Activated T-cell treated with anti-CD3 and anti-CD28 coated beads, Interleukin-2, amount 50 U/mL, for 24 hours (primary cell): ENCODE measurements at regions not wholly inside any gene's neighbourhood (a gene's known extent, or its start where the extent isn't known, plus 50 kb on each side); places are given as distances from the start of the nearest gene placed in this dataset.

Source experiments
- DNase-seq: peaks from one replicate; pipeline ENCODE4 v3.0.0-alpha.2; 2020
- H3K27ac Mint-ChIP-seq: 2 replicates; pipeline ENCODE4 v1.8.0; 2020; ENCODE audit warnings: mild to moderate bottlenecking, mixed read lengths
- H3K27me3 Mint-ChIP-seq: 2 replicates; pipeline ENCODE4 v1.8.0; 2020; ENCODE audit warnings: mixed read lengths
- H3K36me3 Mint-ChIP-seq: 2 replicates; pipeline ENCODE4 v1.8.0; 2020; ENCODE audit warnings: low read depth, mixed read lengths
- H3K4me1 Mint-ChIP-seq: 2 replicates; pipeline ENCODE4 v1.8.0; 2020; ENCODE audit warnings: low read depth, mixed read lengths
- H3K4me3 Mint-ChIP-seq: 2 replicates; pipeline ENCODE4 v1.8.0; 2020; ENCODE audit warnings: mild to moderate bottlenecking, moderate library complexity, mixed read lengths
- H3K9me3 Mint-ChIP-seq: 2 replicates; pipeline ENCODE4 v1.8.0; 2020; ENCODE audit warnings: mixed read lengths

- H3K9me3 Mint-ChIP-seq: peaks cover 5% of the 10 kb centered on the region
- H3K27ac Mint-ChIP-seq: no peak overlapping the region
- no peaks in the 10 kb centered on the region for H3K36me3 Mint-ChIP-seq
- no peaks in the 10 kb centered on the region for H3K4me1 Mint-ChIP-seq
- no peaks in the 10 kb centered on the region for H3K27me3 Mint-ChIP-seq
- H3K4me3 Mint-ChIP-seq: no peak overlapping the region
- no peak for DNase-seq
Measured at GRCh38 chr4:22103768-22104167, 155.2 kb upstream of the KCNIP4 start.

DNA sequence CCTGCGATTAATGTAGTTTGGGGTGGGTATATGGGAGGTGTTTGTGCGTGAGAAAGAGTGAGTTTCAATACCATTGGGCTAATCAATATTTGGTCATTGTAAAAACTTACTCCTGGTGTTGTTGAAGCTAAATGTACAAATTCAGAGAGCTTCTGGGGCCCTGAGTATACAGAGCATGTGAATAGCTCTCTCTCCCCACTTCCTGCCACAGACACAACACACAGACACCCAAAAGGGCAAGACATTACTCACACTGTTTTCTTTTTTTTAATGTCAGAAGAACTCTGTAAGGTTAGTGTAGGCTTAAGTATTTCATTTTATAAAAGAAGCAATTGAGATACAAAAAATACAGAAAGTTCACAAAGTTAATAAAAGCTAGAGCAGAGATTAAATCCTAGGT, 151.3 kb upstream of the KCNIP4 start:
- peaks cover 1% of the 10 kb centered on the region for H3K9me3 Mint-ChIP-seq
- H3K27ac Mint-ChIP-seq: no peak overlapping the region
- H3K36me3 Mint-ChIP-seq: no peaks in the 10 kb centered on the region
- H3K4me3 Mint-ChIP-seq: no peak overlapping the region
- DNase-seq: no peak
- H3K4me1 Mint-ChIP-seq: no peaks in the 10 kb centered on the region
- H3K27me3 Mint-ChIP-seq: no peaks in the 10 kb centered on the region

GRCh38 chr4:22097596-22097995, 149.0 kb upstream of the KCNIP4 start:
- no peak for DNase-seq
- Mint-ChIP-seq H3K4me3 (no peak overlapping the region), H3K36me3 (no peaks in the 10 kb centered on the region), H3K9me3 (no peaks in the 10 kb centered on the region), H3K27ac (no peak overlapping the region), H3K4me1 (no peaks in the 10 kb centered on the region), H3K27me3 (no peaks in the 10 kb centered on the region)

- no peak for DNase-seq
- H3K36me3 Mint-ChIP-seq: no peaks in the 10 kb centered on the region
- no peaks in the 10 kb centered on the region for H3K9me3 Mint-ChIP-seq
- no peak overlapping the region for H3K4me3 Mint-ChIP-seq
- H3K4me1 Mint-ChIP-seq: no peaks in the 10 kb centered on the region
- no peak overlapping the region for H3K27ac Mint-ChIP-seq
- no peaks in the 10 kb centered on the region for H3K27me3 Mint-ChIP-seq
Measured at GRCh38 chr4:22094217-22094616, 145.6 kb upstream of the KCNIP4 start.

- Mint-ChIP-seq H3K4me3 (no peak overlapping the region), H3K27ac (no peak overlapping the region), H3K9me3 (no peaks in the 10 kb centered on the region), H3K36me3 (no peaks in the 10 kb centered on the region), H3K4me1 (no peaks in the 10 kb centered on the region), H3K27me3 (no peaks in the 10 kb centered on the region)
- DNase-seq: no peak
Measured at GRCh38 chr4:22093126-22093525, 144.6 kb upstream of the KCNIP4 start.

DNA sequence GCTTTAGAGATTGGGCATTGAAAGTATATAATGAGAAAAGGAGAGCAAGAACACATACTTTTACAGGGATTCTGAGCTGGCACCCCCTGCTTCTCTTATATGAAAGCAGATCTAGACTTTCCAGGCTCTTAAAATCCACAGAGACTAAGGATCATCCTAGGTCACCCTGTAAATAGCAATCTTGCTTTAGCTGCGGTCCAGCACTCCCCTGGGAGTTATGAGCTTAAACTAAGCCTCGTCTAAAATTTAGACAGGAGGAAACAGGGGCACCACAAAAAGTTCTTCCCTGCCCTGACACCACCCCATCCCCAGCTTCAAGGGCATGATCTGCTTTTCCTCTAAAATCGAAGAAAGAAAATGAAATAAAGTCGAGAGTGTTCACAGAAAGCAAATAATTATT, 143.3 kb upstream of the KCNIP4 start:
- Mint-ChIP-seq H3K4me1 (no peaks in the 10 kb centered on the region), H3K27ac (no peak overlapping the region), H3K27me3 (no peaks in the 10 kb centered on the region), H3K36me3 (no peaks in the 10 kb centered on the region), H3K9me3 (peaks cover 3% of the 10 kb centered on the region), H3K4me3 (no peak overlapping the region)
- no peak for DNase-seq

- H3K27me3 Mint-ChIP-seq: no peaks in the 10 kb centered on the region
- no peak overlapping the region for H3K4me3 Mint-ChIP-seq
- no peak for DNase-seq
- no peak overlapping the region for H3K27ac Mint-ChIP-seq
- H3K36me3 Mint-ChIP-seq: no peaks in the 10 kb centered on the region
- peaks cover 8% of the 10 kb centered on the region for H3K9me3 Mint-ChIP-seq
- no peaks in the 10 kb centered on the region for H3K4me1 Mint-ChIP-seq
Measured at GRCh38 chr4:22091352-22091717, 142.8 kb upstream of the KCNIP4 start.

GRCh38 chr4:22090661-22091351, 142.2 kb upstream of the KCNIP4 start:
- Mint-ChIP-seq H3K27ac (no peak overlapping the region), H3K9me3 (peaks cover 11% of the 10 kb centered on the region), H3K27me3 (no peaks in the 10 kb centered on the region), H3K4me1 (no peaks in the 10 kb centered on the region), H3K4me3 (no peak overlapping the region), H3K36me3 (no peaks in the 10 kb centered on the region)
- DNase-seq: no peak

GRCh38 chr4:22077571-22077970, 129.0 kb upstream of the KCNIP4 start:
- Mint-ChIP-seq H3K4me3 (no peak overlapping the region), H3K27ac (no peak overlapping the region), H3K9me3 (peaks cover 26% of the 10 kb centered on the region), H3K36me3 (no peaks in the 10 kb centered on the region), H3K27me3 (no peaks in the 10 kb centered on the region), H3K4me1 (no peaks in the 10 kb centered on the region)
- no peak for DNase-seq

- H3K27ac Mint-ChIP-seq: no peak overlapping the region
Measured at GRCh38 chr4:22072726-22073125, 124.2 kb upstream of the KCNIP4 start.

DNA sequence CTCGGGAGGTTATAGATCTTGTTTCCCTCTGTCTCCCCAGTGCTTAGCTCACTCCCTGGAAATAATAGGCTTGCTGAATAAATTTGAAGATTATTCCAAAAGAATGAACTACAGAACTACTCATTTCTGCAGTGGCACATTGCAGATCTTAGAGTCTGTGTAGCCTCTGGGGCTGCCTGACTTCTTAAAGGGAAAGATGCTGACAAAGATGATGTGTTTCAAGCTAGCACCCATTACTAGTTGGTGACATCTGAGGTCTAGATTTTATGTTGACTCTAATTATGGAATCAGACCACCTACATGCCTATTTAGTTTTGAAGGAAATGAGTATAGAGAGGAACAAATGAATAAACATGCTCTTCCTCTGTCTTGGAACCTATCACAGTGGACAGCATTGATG, 123.7 kb upstream of the KCNIP4 start:
- peaks cover 2% of the 10 kb centered on the region for H3K4me1 Mint-ChIP-seq
- no peak overlapping the region for H3K27ac Mint-ChIP-seq
- H3K27me3 Mint-ChIP-seq: no peaks in the 10 kb centered on the region
- H3K36me3 Mint-ChIP-seq: no peaks in the 10 kb centered on the region
- no peak overlapping the region for H3K4me3 Mint-ChIP-seq
- DNase-seq: no peak
- peaks cover 22% of the 10 kb centered on the region for H3K9me3 Mint-ChIP-seq

More at GRCh38 chr4:22072726-22073125, 124.2 kb upstream of the KCNIP4 start:
- H3K4me1 Mint-ChIP-seq: peaks cover 2% of the 10 kb centered on the region
- peaks cover 27% of the 10 kb centered on the region for H3K9me3 Mint-ChIP-seq
- H3K27me3 Mint-ChIP-seq: no peaks in the 10 kb centered on the region
- no peaks in the 10 kb centered on the region for H3K36me3 Mint-ChIP-seq
- no peak overlapping the region for H3K4me3 Mint-ChIP-seq
- DNase-seq: no peak

DNA sequence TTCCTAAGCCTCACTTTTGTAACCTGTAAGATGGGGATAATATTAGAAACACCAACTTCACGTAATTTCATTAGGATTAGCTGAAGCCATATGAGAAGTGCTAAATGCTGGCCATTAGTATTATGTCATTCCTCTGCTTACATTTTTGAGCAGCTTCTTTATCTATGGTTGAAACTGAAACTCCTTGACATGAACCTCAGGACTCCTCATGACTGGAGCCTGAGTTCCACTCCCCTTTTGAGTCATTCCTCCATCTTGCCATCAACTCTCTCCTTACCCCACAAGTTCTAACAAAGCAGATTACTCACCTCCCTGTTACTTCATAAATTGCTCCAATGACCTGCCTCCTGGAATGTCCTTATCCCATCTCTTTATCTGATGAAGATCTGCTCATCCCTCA, 123.2 kb upstream of the KCNIP4 start:
- H3K27ac Mint-ChIP-seq: no peak overlapping the region
- H3K9me3 Mint-ChIP-seq: peaks cover 17% of the 10 kb centered on the region
- no peak overlapping the region for H3K4me3 Mint-ChIP-seq
- no peak for DNase-seq
- H3K4me1 Mint-ChIP-seq: peaks cover 2% of the 10 kb centered on the region
- no peaks in the 10 kb centered on the region for H3K36me3 Mint-ChIP-seq
- H3K27me3 Mint-ChIP-seq: no peaks in the 10 kb centered on the region

DNA sequence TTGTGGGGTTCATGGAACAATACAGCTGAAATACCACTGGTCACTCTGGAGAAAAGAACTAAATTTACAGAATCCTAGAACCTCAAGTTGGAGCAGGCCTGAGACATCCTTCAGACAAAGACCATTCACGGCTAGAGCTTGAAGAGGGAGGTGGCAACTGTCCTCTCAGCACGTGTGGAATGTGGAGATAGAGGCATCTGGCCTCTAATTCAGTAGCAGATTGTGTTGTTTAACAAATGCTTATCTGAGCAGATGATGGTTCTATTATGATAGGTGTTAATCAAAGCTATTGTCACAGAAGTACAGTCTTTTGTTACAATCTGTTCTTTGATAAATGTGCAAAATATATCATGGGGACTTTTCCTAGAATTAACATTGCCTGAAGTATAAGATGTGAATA, 121.7 kb upstream of the KCNIP4 start:
- Mint-ChIP-seq H3K27ac (no peak overlapping the region), H3K27me3 (no peaks in the 10 kb centered on the region), H3K4me3 (no peak overlapping the region), H3K4me1 (peaks cover 2% of the 10 kb centered on the region), H3K9me3 (peaks cover 16% of the 10 kb centered on the region), H3K36me3 (no peaks in the 10 kb centered on the region)
- no peak for DNase-seq

DNA sequence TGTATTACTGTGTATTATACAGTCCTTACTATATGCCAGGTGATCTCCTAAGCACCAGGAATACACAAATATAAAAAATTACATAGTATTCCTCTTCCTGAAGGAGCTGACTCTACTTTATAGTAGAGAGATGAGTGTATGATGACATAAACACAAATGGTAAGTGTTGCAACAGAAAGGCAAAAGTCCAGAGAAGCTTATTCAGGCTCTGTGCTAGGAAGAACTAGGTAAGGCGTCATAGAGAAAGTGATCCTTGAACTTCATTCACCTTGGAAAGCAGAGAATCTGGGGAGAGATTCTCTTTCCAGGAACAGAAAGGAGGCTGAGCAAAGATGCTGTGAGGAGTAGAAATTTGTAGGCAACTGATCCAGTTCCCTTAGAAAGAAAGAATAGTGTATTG, 115.0 kb upstream of the KCNIP4 start:
- no peak for DNase-seq
- Mint-ChIP-seq H3K4me3 (no peak overlapping the region), H3K36me3 (no peaks in the 10 kb centered on the region), H3K9me3 (peaks cover 12% of the 10 kb centered on the region), H3K4me1 (no peaks in the 10 kb centered on the region), H3K27ac (no peak overlapping the region), H3K27me3 (no peaks in the 10 kb centered on the region)

DNA sequence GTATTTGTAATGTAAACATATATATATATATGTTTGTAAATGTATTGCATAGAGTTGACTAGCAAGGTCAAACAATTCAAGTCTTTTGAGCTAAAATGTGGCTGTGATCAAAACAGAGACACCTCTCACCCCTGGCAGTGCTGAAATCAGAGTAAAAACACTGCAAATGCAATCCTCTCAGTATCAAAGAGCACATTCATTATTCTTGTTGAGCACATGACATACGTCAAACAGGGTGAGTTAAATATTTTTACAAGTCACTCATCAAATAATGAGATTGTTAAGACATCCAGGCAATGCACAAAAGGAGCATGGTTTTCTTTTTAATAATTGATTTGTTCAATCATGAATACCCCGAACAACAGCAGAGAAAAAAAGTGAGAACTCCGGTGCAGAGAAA, 114.1 kb upstream of the KCNIP4 start:
- no peak overlapping the region for H3K4me3 Mint-ChIP-seq
- H3K9me3 Mint-ChIP-seq: peaks cover 12% of the 10 kb centered on the region
- no peaks in the 10 kb centered on the region for H3K27me3 Mint-ChIP-seq
- no peak overlapping the region for H3K27ac Mint-ChIP-seq
- no peak for DNase-seq
- H3K36me3 Mint-ChIP-seq: no peaks in the 10 kb centered on the region
- H3K4me1 Mint-ChIP-seq: no peaks in the 10 kb centered on the region

DNA sequence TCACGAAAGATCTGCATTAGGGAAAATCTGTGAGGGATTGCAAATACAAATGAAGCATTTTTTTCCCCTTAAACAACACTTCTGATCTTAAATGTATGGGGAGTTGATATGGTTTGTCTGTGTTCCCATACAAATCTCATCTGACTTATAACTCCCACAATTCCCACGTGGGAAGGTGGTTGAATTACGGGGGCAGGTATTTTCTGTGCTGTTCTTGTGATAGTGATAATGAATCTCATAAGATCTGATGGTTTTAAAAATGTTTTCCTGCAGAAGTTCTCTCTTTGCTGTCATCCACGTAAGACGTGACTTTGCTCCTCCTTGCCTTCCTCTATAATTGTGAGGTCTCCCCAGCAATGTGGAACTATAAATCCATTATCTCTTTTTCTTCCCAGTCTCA, 107.4 kb upstream of the KCNIP4 start:
- Mint-ChIP-seq H3K4me3 (no peak overlapping the region), H3K27ac (no peak overlapping the region), H3K36me3 (no peaks in the 10 kb centered on the region), H3K27me3 (no peaks in the 10 kb centered on the region), H3K4me1 (no peaks in the 10 kb centered on the region), H3K9me3 (peaks cover 22% of the 10 kb centered on the region)
- DNase-seq: no peak
